ENCODE measurements at regions not wholly inside any gene's neighbourhood (a gene's known extent, or its start where the extent isn't known, plus 50 kb on each side); places are given as distances from the start of the nearest gene placed in this dataset.

- intact Hi-C loops (cut with micrococcal nuclease; ENCODE audit: unreplicated experiment): no loop called here
- POLR2A ChIA-PET (ENCODE audit: unreplicated experiment): no interaction called here
- no peak overlapping the region for H3K27ac ChIP-seq
- no peaks in the 10 kb centered on the region for H3K9me2 ChIP-seq (ENCODE audit: insufficient read depth)
- H3K27me3 ChIP-seq (ENCODE audit: insufficient read depth, low read depth): no peaks in the 10 kb centered on the region
- no peak overlapping the region for H3K4me3 ChIP-seq
- H3K9me3 ChIP-seq (ENCODE audit: insufficient read depth, low read depth): no peaks in the 10 kb centered on the region
- H2AFZ ChIP-seq: no peak overlapping the region
- no peaks in the 10 kb centered on the region for H3K4me1 ChIP-seq (replicated peaks; ENCODE audit: insufficient read depth)
- no peak for TF ChIP-seq EZH2 (IDR thresholded peaks at IDR 0.05; ENCODE audit: low read depth)
- TF ChIP-seq CTCF (conservative IDR thresholded peaks at IDR 0.05): no peak
- no peaks in the 10 kb centered on the region for H4K20me1 ChIP-seq (ENCODE audit: insufficient read depth)
- no peaks in the 10 kb centered on the region for H3K79me2 ChIP-seq (ENCODE audit: low read depth)
- no TSS peak for BruUV-seq (replicated peaks)
- no peak for DNase-seq
- no peaks in the 10 kb centered on the region for H3K36me3 ChIP-seq (ENCODE audit: low read depth)
- no peaks in the 10 kb centered on the region for H3F3A ChIP-seq (ENCODE audit: insufficient read depth, low read depth)
- H3K4me2 ChIP-seq: no peak overlapping the region
- CTCF ChIA-PET: no interaction called here
Observed at GRCh38 chr7:10724449-10724848, 249.2 kb upstream of the PHF14 start.

GRCh38 chr7:10727636-10728035 lies 246.0 kb upstream of the PHF14 start:
- DNase-seq: no peak
- Histone ChIP-seq H3K79me2 (ENCODE audit: low read depth) (no peaks in the 10 kb centered on the region), H3K4me3 (no peak overlapping the region), H3K27ac (no peak overlapping the region), H4K20me1 (ENCODE audit: insufficient read depth) (no peaks in the 10 kb centered on the region), H2AFZ (no peak overlapping the region), H3K36me3 (ENCODE audit: low read depth) (no peaks in the 10 kb centered on the region), H3K4me1 (replicated peaks; ENCODE audit: insufficient read depth) (no peaks in the 10 kb centered on the region), H3K27me3 (ENCODE audit: insufficient read depth, low read depth) (no peaks in the 10 kb centered on the region), H3K9me2 (ENCODE audit: insufficient read depth) (no peaks in the 10 kb centered on the region), H3K9me3 (ENCODE audit: insufficient read depth, low read depth) (no peaks in the 10 kb centered on the region; the same call in 1 of the 2 replicates), H3K4me2 (no peak overlapping the region), H3F3A (ENCODE audit: insufficient read depth, low read depth) (no peaks in the 10 kb centered on the region)
- intact Hi-C loops (cut with micrococcal nuclease; ENCODE audit: unreplicated experiment): no loop called here
- no peak for TF ChIP-seq EZH2 (IDR thresholded peaks at IDR 0.05; ENCODE audit: low read depth)
- no peak for TF ChIP-seq CTCF (conservative IDR thresholded peaks at IDR 0.05)
- BruUV-seq (replicated peaks): no TSS peak
- ChIA-PET POLR2A (ENCODE audit: unreplicated experiment) (no interaction called here), CTCF (no interaction called here)

- Histone ChIP-seq H2AFZ (no peak overlapping the region), H3K27ac (no peak overlapping the region), H3K9me2 (ENCODE audit: insufficient read depth) (no peaks in the 10 kb centered on the region), H3K79me2 (ENCODE audit: low read depth) (no peaks in the 10 kb centered on the region), H3K4me2 (no peak overlapping the region), H3K36me3 (ENCODE audit: low read depth) (no peaks in the 10 kb centered on the region), H3K4me1 (replicated peaks; ENCODE audit: insufficient read depth) (no peaks in the 10 kb centered on the region), H4K20me1 (ENCODE audit: insufficient read depth) (no peaks in the 10 kb centered on the region), H3K9me3 (ENCODE audit: insufficient read depth, low read depth) (no peaks in the 10 kb centered on the region; the same call in 1 of the 2 replicates), H3F3A (ENCODE audit: insufficient read depth, low read depth) (no peaks in the 10 kb centered on the region), H3K4me3 (no peak overlapping the region), H3K27me3 (ENCODE audit: insufficient read depth, low read depth) (no peaks in the 10 kb centered on the region)
- ChIA-PET CTCF (no interaction called here), POLR2A (ENCODE audit: unreplicated experiment) (no interaction called here)
- no peak for DNase-seq
- TF ChIP-seq EZH2 (IDR thresholded peaks at IDR 0.05; ENCODE audit: low read depth) (no peak), CTCF (conservative IDR thresholded peaks at IDR 0.05) (no peak)
- BruUV-seq (replicated peaks): no TSS peak
- intact Hi-C loops (cut with micrococcal nuclease; ENCODE audit: unreplicated experiment): no loop called here
Observed at GRCh38 chr7:10731253-10731773, 242.4 kb upstream of the PHF14 start.
